HCEC 1CT (cell line): ENCODE measurements at regions not wholly inside any gene's neighbourhood (a gene's known extent, or its start where the extent isn't known, plus 50 kb on each side); places are given as distances from the start of the nearest gene placed in this dataset.
"Not testable (repeated sequence)": the region's sequence is repeated elsewhere in the genome, so short reads cannot be mapped to it uniquely, and the experiment has no call there.

Experiments used
- DNase-seq: peaks from one replicate; pipeline ENCODE4 v3.0.0-alpha.2; 2017

- no peak for DNase-seq
These were observed 785.3 kb upstream of the SEMA6A start for GRCh38 chr5:117359895-117360294.

DNA sequence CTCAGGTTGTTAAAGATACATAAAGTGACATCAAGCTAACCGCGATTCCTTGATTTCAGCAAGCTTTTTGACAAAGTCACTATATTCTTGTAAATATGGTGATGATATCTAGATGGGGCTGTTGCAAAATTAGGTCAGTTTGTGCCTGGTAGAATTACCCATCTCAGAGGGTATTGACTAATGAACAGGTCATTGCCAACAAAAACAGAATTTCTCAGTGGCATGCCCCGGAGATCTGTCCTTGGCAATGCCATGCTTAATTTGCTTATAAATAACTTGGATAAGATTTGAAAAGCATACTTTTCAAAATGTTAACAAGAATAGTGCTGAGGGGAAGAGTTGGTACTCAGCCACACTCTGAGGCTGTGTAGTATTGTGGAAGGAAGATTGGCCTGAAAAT lies 783.3 kb upstream of the SEMA6A start:
- no peak for DNase-seq

GRCh38 chr5:117347280-117347679 lies 772.7 kb upstream of the SEMA6A start:
- DNase-seq: no peak

GRCh38 chr5:117343726-117344125 lies 769.1 kb upstream of the SEMA6A start:
- DNase-seq: not testable (repeated sequence)

GRCh38 chr5:117337064-117337749 lies 762.6 kb upstream of the SEMA6A start:
- DNase-seq: no peak

GRCh38 chr5:117336208-117336607 lies 761.6 kb upstream of the SEMA6A start:
- DNase-seq: no peak

GRCh38 chr5:117333011-117333410 lies 758.4 kb upstream of the SEMA6A start:
- DNase-seq: no peak

- no peak for DNase-seq
These were observed 757.7 kb upstream of the SEMA6A start for GRCh38 chr5:117332341-117332740.

GRCh38 chr5:117327511-117327910 lies 752.9 kb upstream of the SEMA6A start:
- peak; percentile 18 for DNase-seq

- DNase-seq: no peak
These were observed 752.4 kb upstream of the SEMA6A start for GRCh38 chr5:117326997-117327396.

- DNase-seq: no peak
These were observed 743.9 kb upstream of the SEMA6A start for GRCh38 chr5:117318528-117318927.

- no peak for DNase-seq
These were observed 740.5 kb upstream of the SEMA6A start for GRCh38 chr5:117315170-117315569.

GRCh38 chr5:117304512-117305107 lies 730.0 kb upstream of the SEMA6A start:
- DNase-seq: not testable (repeated sequence)

- DNase-seq: peak; percentile 3
These were observed 728.3 kb upstream of the SEMA6A start for GRCh38 chr5:117302949-117303348.

DNA sequence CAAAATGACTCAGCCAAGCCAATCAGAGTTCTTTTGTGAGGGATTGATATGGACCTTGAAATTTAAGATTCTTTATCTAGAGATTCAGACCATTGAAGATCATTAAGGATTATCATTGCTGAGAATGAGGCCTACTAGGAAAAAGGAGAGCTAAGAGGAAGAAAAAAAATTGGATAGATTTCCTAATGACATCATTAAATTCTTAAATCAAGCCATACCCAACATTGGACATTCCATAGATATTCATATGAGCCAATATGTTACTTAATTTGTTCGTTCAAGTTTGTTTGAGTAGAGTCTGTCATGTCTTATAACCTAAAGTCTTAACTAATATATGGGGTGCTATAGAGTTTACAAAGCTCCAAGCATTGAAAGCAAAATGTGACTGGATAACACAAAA lies 727.9 kb upstream of the SEMA6A start:
- DNase-seq: no peak

DNA sequence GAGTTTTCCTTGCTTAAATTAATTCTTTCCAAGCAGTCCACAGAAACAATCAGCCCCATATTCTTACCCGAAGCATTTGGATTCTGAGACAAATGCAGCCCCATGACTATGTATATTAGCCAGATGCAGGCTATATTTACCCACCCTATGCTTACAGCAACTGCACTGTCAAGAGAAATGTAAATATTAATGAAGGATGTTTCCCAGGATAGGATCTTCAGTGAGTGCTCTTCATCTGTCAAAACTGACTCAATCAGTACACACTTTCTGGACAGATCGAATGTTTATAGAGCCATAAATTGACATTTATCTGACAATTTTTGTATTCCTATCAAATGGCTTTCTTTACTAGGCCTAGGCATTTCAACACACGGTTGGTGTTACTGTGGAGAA lies 725.3 kb upstream of the SEMA6A start:
- no peak for DNase-seq

DNA sequence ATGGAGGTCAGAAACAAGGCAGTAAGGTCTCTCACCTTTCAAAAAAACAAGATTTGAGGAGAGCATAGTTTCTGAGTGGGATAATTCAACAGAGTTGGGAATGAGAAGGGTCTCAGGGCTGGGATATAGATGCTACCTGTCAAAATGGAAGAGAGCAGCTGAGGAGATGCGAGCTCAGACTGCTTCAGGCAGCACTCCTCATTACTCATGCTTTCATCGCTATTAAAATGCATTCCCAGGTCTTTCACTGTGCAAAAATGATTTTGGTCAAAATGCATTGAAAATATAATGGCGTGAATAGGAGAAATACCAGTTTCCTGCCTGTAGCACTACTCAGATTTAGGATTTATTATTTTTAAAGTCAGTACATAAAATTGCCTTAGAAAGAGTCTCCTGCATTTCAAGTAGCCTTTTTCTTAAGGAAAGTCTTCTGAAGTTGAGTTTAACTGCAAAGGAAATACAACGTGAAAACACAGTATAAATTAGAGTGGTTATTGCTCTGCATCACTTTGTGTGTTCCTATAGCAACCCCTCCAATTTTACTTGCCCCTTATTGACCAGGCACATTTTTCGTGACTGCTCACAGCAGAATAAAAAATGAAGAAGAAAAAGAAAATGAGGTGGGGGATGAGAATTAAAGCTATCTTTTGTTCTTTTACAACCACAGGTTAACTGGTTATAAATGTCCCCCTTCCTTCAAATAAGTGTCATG lies 724.8 kb upstream of the SEMA6A start:
- no peak for DNase-seq

- no peak for DNase-seq
These were observed 722.2 kb upstream of the SEMA6A start for GRCh38 chr5:117296872-117297271.

DNA sequence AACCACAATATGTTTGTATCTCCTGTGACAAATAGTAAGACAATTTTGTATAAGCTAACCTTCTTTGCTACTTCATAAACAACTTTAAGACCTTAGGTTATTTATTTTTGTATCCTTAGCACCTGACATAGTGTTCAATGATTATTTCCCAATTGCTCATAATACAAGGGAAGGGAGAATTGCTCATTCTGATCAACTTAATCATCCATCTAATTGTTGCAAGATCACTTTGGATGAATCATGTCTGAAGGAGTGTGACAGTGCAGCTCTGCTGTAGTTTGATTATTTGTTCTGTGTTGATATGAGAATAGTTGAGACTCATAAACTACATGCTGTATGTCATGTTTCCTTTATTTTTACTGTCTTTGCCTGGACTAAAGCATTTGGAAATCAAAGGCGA lies 721.3 kb upstream of the SEMA6A start:
- DNase-seq: peak; percentile 16

GRCh38 chr5:117286813-117287212 lies 712.2 kb upstream of the SEMA6A start:
- no peak for DNase-seq

GRCh38 chr5:117271656-117272055 lies 697.0 kb upstream of the SEMA6A start:
- no peak for DNase-seq

- no peak for DNase-seq
These were observed 691.7 kb upstream of the SEMA6A start for GRCh38 chr5:117266280-117266679.

DNA sequence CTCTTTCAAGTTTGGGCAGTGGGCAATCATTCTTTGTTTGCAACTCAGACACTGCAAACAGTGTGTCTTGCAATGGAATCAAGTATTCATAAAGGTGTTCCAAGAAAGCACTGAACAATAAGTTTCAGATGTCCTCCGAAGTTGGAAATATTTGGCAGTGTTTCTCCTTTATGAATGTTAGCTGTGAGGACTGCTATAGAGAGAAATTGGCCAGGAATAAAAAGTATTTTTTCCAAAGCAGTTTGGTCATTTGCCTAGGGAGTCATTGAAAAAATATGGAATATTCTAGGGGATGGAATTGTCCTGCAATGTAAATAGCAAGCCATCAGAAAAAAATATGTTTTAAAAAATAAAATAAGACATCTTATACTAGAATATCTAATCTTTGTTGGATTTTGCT lies 688.6 kb upstream of the SEMA6A start:
- no peak for DNase-seq

GRCh38 chr5:117262572-117263131 lies 688.0 kb upstream of the SEMA6A start:
- no peak for DNase-seq
